Psoas muscle (tissue), 7 donors: ENCODE measurements at regions not wholly inside any gene's neighbourhood (a gene's known extent, or its start where the extent isn't known, plus 50 kb on each side); places are given as distances from the start of the nearest gene placed in this dataset.
"Not testable (repeated sequence)": the region's sequence is repeated elsewhere in the genome, so short reads cannot be mapped to it uniquely, and the experiment has no call there.

Experiments
- ATAC-seq, 4 donors: fragments of 200-7000 bp; cut with Tn5 transposase; one replicate each; pipeline ENCODE4 v1.9.1; 2020; ENCODE audit warnings: moderate library complexity in 3 of 4, mild to moderate bottlenecking in 2 of 4
- DNase-seq, 2 donors: peaks; one replicate each; pipeline ENCODE4 v3.0.0-alpha.2; 2020
- H3K27ac ChIP-seq: fragments of 200-600 bp; one replicate; pipeline ENCODE4 v1.8.0; 2022
- H3K27me3 ChIP-seq, 3 donors: fragments of 200-600 bp in 1 of 3; one replicate each; pipeline versions ENCODE4 v1.6.1 to v1.8.0; 2013 to 2022; ENCODE audit warnings: low read length in 2 of 3, mild to moderate bottlenecking in 2 of 3, moderate library complexity in 1 of 3; ENCODE audit not compliant: insufficient read depth in 3 of 3
- H3K36me3 ChIP-seq, 2 donors: fragments of 200-600 bp in 1 of 2; one replicate each; pipeline versions ENCODE4 v1.6.1 to v1.8.0; 2013 to 2022; ENCODE audit warnings: low read depth in 1 of 2, mild to moderate bottlenecking in 1 of 2, moderate library complexity in 1 of 2; ENCODE audit not compliant: insufficient read depth in 1 of 2
- H3K4me1 ChIP-seq: fragments of 200-600 bp; one replicate; pipeline ENCODE4 v1.8.0; 2022
- H3K4me3 ChIP-seq: fragments of 200-600 bp; one replicate; pipeline ENCODE4 v1.8.0; 2022; ENCODE audit warnings: mild to moderate bottlenecking
- H3K9me3 ChIP-seq: fragments of 200-600 bp; one replicate; pipeline ENCODE4 v1.8.0; 2022
- WGBS, 3 donors: extraction: QIAGEN DNeasy Blood & Tissue Kit; methylation state at CpG; one replicate each; pipeline versions ENCODE4 v1.1.6 to v1.1.7; 2013; 5-methylcytosine and 5-hydroxymethylcytosine counted together
- intact Hi-C, 2 donors: fragments of 100-400 bp; cut with DNase I; formaldehyde crosslinking; loops; one replicate each; pipeline versions ENCODE4 v1.11.0 to v1.14.2; 2022
- TF ChIP-seq, protein P1 (sequence below): fragments of 200-600 bp; IDR thresholded peaks from one replicate; pipeline ENCODE4 v1.8.0; 2022; ENCODE audit warnings: antibody characterized with exemption
- donor health status: healthy with polysubstance abuse.
- donor health status: DM: no; HTN: no; CAD: no; lungs with moderate emphysema.
- donor health status: Bipolar disorder and iron deficiency.
- donor health status: healthy.
- donor health status: DM: yes; HTN: yes; CAD: no.
- donor health status: DM: no; HTN: no; CAD: no.
- donor health status: DM: yes; HTN: yes; CAD: no.

DNA sequence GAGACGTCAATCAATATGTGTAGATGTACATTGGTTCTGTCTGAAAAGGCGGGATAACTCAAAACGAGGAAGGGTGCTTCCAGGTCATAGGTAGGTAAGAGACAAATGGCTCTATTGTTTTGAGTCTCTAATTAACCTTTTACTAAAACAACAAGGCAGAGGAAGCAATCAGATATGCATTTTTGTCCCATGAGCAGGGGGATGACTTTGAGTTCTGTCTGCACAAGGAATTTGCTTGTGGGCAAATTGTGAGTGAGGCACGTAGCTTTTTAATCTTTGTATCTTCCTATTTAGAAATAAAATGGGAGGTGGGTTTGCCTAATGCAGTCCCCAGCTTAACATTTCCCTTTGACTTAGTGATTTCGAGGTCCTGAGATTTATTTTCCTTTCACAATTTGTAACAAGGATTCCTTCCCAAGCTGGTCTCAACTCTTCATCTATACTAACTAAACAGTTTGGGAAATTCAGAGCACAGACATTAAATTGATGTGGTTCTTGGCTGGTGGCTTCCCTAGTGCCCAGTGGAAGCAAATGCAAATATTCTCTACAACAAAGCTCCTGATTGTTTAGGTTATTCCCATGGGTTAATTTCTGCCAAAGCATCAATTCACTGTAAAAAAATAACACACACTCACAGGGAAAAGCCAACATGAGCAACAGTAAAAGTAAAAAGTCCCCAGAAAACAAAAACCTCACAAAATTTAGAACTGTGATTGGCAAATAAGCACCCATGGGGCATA lies 738.8 kb upstream of the SGO1 start:
- Histone ChIP-seq H3K27me3 (no peaks in the 10 kb centered on the region), H3K4me1 (no peaks in the 10 kb centered on the region), H3K27ac (no peak overlapping the region), H3K36me3 (no peaks in the 10 kb centered on the region), H3K9me3 (no peaks in the 10 kb centered on the region), H3K4me3 (no peak overlapping the region)
- TF ChIP-seq, protein P1, sequence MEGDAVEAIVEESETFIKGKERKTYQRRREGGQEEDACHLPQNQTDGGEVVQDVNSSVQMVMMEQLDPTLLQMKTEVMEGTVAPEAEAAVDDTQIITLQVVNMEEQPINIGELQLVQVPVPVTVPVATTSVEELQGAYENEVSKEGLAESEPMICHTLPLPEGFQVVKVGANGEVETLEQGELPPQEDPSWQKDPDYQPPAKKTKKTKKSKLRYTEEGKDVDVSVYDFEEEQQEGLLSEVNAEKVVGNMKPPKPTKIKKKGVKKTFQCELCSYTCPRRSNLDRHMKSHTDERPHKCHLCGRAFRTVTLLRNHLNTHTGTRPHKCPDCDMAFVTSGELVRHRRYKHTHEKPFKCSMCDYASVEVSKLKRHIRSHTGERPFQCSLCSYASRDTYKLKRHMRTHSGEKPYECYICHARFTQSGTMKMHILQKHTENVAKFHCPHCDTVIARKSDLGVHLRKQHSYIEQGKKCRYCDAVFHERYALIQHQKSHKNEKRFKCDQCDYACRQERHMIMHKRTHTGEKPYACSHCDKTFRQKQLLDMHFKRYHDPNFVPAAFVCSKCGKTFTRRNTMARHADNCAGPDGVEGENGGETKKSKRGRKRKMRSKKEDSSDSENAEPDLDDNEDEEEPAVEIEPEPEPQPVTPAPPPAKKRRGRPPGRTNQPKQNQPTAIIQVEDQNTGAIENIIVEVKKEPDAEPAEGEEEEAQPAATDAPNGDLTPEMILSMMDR = no peak
- 39 to 60% (median 51%) methylated on average over 5 of the region's 5 CpGs for WGBS, 3 donors
- ATAC-seq (no peak), DNase-seq (no peak)
- intact Hi-C loops = no loop called here

DNA sequence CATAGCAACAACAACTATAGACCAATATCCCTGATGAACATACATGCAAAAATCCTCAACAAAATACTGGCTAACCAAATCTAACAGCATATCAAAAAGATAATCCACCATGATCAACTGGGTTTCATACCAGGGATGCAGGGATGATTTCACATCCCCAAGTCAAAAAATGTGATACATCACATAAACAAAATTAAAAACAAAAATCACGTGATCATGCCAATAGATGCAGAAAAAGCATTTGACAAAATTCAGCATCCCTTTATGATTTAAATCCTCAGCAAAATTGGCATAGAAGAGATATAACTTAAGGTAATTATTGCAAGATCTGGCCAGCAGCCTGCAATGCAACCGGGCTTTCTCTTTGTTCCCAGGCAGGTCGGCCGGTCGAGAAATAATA lies 735.1 kb upstream of the SGO1 start:
- H3K27me3 ChIP-seq, H3K4me1 ChIP-seq, H3K4me3 ChIP-seq, H3K9me3 ChIP-seq, DNase-seq, ATAC-seq, intact Hi-C loops, H3K36me3 ChIP-seq, H3K27ac ChIP-seq: not testable (repeated sequence)
- 86 to 91% (median 86%) methylated on average over 5 of the region's 5 CpGs for WGBS, 3 donors

DNA sequence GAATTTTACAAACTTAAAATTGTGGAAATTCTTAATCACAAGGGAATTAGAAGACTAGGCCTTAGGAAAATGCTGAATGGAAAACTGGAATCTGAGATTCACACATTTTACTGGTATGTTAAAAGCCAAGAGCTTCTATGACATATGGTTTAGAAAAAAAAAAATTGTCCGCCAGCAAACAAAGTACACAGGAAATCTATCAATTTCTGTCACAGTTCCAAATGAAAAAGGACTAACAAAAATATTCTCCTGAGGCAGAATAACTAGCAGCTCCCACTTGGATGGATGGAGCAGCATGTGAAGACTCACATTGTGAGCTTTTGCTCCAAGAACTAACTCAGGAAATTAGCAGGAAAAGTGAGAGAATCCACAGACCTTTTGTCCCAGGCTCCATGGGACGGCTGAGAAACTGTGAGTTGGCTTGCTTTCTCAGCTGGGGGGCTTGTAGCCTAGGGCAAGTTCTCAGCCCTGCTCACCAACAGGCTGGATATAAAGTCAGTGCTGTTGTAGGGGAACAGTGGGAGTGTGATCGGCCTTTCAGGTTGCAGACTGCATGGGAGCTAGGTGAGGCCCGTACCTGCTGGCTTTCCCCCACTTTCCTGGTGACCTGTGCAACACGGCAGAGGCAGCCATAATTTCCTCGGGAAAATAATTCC lies 731.1 kb upstream of the SGO1 start:
- no peak for ATAC-seq
- TF ChIP-seq, protein P1 = no peak
- Histone ChIP-seq H3K4me1 (no peaks in the 10 kb centered on the region), H3K27me3 (no peaks in the 10 kb centered on the region), H3K4me3 (no peak overlapping the region), H3K36me3 (no peaks in the 10 kb centered on the region), H3K27ac (no peak overlapping the region), H3K9me3 (no peaks in the 10 kb centered on the region)
- no peak for DNase-seq
- WGBS, 3 donors = 72 to 81% (median 79%) methylated on average over 6 of the region's 6 CpGs
- intact Hi-C loops = no loop called here

DNA sequence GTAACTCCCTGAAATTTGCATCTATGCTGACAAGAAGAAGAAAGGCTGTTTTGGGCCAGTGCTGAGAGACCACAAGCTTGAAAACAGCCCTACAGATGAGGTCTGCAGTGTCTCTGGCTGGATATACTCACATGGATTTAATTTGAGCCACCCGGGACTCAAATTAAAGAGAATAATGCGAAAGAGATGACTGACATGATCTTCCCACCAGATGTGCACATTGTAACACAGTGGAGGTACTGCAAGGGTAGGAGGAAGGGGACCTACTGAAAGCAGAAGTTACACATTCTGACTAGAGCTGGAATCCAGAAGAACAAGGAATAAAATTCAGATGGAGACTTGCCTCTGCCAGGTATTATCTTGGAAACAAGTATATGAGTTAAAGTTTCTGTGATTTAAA lies 728.3 kb upstream of the SGO1 start:
- H3K27ac ChIP-seq = no peak overlapping the region
- ATAC-seq = no peak
- intact Hi-C loops = no loop called here
- H3K27me3 ChIP-seq = no peaks in the 10 kb centered on the region
- no peak overlapping the region for H3K4me3 ChIP-seq
- H3K36me3 ChIP-seq = no peaks in the 10 kb centered on the region
- H3K4me1 ChIP-seq = no peaks in the 10 kb centered on the region
- TF ChIP-seq, protein P1 = no peak
- H3K9me3 ChIP-seq = no peaks in the 10 kb centered on the region
- no peak for DNase-seq
- 56 to 69% (median 64%) methylated on average over 2 of the region's 2 CpGs for WGBS, 3 donors

DNA sequence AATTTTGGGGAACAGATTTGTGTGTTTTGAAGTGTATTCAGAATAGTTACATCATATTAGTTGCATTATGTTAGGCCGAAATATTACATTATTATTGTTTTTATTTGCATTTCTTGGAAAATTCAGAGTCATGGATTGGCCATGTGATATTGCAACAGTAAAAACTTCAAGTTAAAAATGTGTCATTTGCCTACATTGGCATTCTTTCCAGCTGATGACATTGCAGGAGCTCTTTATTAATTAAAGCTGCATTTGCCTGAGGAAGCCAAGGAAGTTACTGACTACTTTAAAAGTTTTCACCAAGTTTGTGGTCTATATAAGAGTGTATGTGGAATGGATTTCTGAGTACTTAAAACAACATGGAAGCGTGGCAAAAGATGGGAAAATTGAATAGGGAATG lies 726.4 kb upstream of the SGO1 start:
- Histone ChIP-seq H3K27me3 (no peaks in the 10 kb centered on the region), H3K27ac (no peak overlapping the region), H3K4me1 (no peaks in the 10 kb centered on the region), H3K9me3 (no peaks in the 10 kb centered on the region), H3K4me3 (no peak overlapping the region), H3K36me3 (no peaks in the 10 kb centered on the region)
- WGBS, 3 donors = 89 to 92% (median 89%) methylated on average over 2 of the region's 2 CpGs
- DNase-seq = no peak
- TF ChIP-seq, protein P1 = no peak
- ATAC-seq = no peak
- intact Hi-C loops = no loop called here
